ENCODE measurements at regions not wholly inside any gene's neighbourhood (a gene's known extent, or its start where the extent isn't known, plus 50 kb on each side); places are given as distances from the start of the nearest gene placed in this dataset.
A peak's percentile ranks its signal among the peaks of the same experiment; 100 is the strongest.

DNA sequence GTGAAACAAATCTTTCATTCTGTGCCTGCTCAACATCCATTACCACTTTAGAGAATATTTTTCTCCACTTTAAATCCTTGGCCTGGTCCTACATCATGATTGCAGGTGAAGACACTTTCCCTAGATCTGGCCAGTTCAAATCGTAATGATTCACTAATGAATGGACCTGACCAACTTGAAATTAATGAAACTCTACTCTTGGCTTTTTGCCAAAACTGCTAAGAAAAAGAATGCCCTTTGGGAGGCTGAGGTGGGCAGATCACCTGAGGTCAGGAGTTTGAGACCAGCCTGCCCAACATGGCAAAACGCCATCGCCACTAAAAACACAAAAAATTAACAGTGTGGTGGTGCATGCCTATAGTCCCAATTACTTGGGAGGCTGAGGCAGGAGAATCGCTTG lies 1082.6 kb upstream of the LCORL start:
- TF ChIP-seq, protein P1, sequence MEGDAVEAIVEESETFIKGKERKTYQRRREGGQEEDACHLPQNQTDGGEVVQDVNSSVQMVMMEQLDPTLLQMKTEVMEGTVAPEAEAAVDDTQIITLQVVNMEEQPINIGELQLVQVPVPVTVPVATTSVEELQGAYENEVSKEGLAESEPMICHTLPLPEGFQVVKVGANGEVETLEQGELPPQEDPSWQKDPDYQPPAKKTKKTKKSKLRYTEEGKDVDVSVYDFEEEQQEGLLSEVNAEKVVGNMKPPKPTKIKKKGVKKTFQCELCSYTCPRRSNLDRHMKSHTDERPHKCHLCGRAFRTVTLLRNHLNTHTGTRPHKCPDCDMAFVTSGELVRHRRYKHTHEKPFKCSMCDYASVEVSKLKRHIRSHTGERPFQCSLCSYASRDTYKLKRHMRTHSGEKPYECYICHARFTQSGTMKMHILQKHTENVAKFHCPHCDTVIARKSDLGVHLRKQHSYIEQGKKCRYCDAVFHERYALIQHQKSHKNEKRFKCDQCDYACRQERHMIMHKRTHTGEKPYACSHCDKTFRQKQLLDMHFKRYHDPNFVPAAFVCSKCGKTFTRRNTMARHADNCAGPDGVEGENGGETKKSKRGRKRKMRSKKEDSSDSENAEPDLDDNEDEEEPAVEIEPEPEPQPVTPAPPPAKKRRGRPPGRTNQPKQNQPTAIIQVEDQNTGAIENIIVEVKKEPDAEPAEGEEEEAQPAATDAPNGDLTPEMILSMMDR (conservative IDR thresholded peaks at IDR 0.05): no peak
- H3K27me3 Mint-ChIP-seq (ENCODE audit: low read depth): no peaks in the 10 kb centered on the region
- H3K27ac Mint-ChIP-seq (ENCODE audit: unreplicated experiment): no peak overlapping the region
- H3K36me3 Mint-ChIP-seq (ENCODE audit: low read depth): no peaks in the 10 kb centered on the region
- H3K4me3 Mint-ChIP-seq: no peak overlapping the region
- DNase-seq (ENCODE audit: low read depth, low spot score): no peak
- peaks cover 2% of the 10 kb centered on the region for H3K9me3 Mint-ChIP-seq
- no peaks in the 10 kb centered on the region for H3K4me1 Mint-ChIP-seq

DNA sequence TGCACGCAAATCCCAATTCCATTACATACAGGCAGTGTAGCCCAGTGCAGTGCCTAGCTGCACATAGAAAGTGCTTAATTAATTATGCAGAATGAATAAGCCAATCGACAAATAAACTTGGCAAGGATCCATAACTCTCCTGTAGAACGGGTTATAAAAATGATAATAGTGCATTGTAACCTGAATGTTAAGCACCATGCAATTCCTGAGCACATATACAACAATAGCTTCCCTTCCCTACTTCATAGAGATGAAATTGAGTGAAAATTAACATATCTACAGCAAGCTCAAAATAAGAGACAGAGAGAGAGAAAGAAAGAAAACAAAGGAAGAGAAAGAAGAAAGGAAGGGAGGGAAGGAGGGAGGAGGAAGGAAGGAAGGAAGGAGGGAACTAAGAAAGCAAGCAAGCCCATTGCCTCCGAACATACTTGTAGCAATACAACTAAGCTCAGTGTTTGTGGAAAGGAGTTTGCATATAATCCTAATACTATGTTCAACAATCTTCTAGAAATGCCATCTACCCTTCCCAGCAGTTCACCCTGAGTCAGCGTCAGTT lies 1074.0 kb upstream of the LCORL start:
- Mint-ChIP-seq H3K9me3 (peaks cover 5% of the 10 kb centered on the region), H3K27me3 (ENCODE audit: low read depth) (no peaks in the 10 kb centered on the region), H3K4me1 (peaks cover 9% of the 10 kb centered on the region), H3K27ac (ENCODE audit: unreplicated experiment) (no peak overlapping the region), H3K4me3 (no peak overlapping the region), H3K36me3 (ENCODE audit: low read depth) (no peaks in the 10 kb centered on the region)
- no peak for DNase-seq (ENCODE audit: low read depth, low spot score)
- TF ChIP-seq, protein P1 (conservative IDR thresholded peaks at IDR 0.05): no peak

DNA sequence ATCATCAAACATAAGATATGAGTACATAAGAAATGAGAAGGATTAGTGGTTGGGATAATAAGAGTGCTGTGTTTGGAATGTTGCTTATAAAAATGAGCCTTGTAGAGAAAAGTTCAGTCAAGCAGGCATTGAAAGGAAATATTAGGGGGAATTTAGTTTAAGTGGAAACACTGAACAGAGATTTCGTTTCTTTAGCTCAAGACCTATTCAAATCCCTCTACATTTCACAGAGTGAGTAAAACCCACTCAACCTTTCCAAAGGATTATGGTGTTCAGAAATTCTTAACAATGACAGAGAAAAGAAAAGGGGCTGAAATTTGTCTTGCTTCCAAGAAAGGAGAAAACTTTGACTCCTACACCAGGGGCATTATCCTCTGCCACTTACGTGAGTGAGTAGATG lies 1072.4 kb upstream of the LCORL start:
- Mint-ChIP-seq H3K4me1 (peaks cover 9% of the 10 kb centered on the region), H3K4me3 (no peak overlapping the region), H3K36me3 (ENCODE audit: low read depth) (no peaks in the 10 kb centered on the region), H3K27me3 (ENCODE audit: low read depth) (no peaks in the 10 kb centered on the region), H3K27ac (ENCODE audit: unreplicated experiment) (no peak overlapping the region), H3K9me3 (peaks cover 3% of the 10 kb centered on the region)
- TF ChIP-seq, protein P1 (conservative IDR thresholded peaks at IDR 0.05): no peak
- no peak for DNase-seq (ENCODE audit: low read depth, low spot score)

DNA sequence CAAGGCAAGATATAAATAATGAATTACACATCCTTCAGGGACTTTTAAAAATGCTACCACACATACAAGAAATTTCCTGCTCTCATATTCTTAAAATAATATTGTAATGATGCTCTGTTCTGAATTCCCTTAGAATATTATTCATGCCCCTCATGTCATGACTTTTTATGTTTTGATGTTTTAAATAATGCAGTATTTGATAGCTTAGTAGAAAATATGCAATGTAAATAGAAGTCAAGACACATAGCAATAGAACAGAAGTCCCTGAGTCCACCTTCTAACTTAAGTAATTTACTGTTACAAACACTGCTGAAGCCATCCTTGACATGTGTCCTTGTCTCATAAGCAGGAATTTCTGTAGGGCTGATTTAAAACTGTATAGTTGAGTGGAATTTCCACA lies 1071.2 kb upstream of the LCORL start:
- H3K9me3 Mint-ChIP-seq: no peaks in the 10 kb centered on the region
- no peaks in the 10 kb centered on the region for H3K27me3 Mint-ChIP-seq (ENCODE audit: low read depth)
- DNase-seq (ENCODE audit: low read depth, low spot score): no peak
- H3K36me3 Mint-ChIP-seq (ENCODE audit: low read depth): no peaks in the 10 kb centered on the region
- peaks cover 9% of the 10 kb centered on the region for H3K4me1 Mint-ChIP-seq
- H3K4me3 Mint-ChIP-seq: no peak overlapping the region
- no peak overlapping the region for H3K27ac Mint-ChIP-seq (ENCODE audit: unreplicated experiment)
- TF ChIP-seq, protein P1 (conservative IDR thresholded peaks at IDR 0.05): no peak

DNA sequence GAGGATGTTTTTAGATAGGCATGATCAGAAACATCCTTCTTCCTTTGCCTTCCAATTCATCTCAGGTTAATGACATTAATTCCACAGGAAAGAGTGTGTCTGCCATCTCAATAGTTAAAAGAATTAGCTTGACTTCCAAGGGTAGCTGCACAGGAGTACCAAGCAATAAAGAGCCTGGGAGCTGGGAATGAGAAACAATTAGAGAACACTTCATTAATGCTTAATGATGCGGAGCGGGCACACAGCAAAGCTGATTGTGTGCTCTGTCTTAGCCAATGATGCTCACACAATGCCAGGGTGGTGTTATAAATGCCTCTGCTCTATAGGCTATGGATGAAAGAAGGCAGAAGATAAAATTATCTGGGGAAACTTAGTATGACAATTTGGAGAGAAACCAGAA lies 1052.5 kb upstream of the LCORL start:
- DNase-seq (ENCODE audit: low read depth, low spot score): no peak
- Mint-ChIP-seq H3K27ac (ENCODE audit: unreplicated experiment) (peak overlapping the region; percentile 68), H3K36me3 (ENCODE audit: low read depth) (peaks cover 3% of the 10 kb centered on the region), H3K9me3 (peaks cover 3% of the 10 kb centered on the region), H3K27me3 (ENCODE audit: low read depth) (no peaks in the 10 kb centered on the region), H3K4me3 (no peak overlapping the region), H3K4me1 (peaks cover 24% of the 10 kb centered on the region)
- TF ChIP-seq, protein P1 (conservative IDR thresholded peaks at IDR 0.05): no peak
